Liver (tissue), 8 donors: ENCODE measurements at regions not wholly inside any gene's neighbourhood (a gene's known extent, or its start where the extent isn't known, plus 50 kb on each side); places are given as distances from the start of the nearest gene placed in this dataset.

Experiments used
- DNase-seq: peaks from one replicate; pipeline ENCODE4 v3.0.0-alpha.2; 2017; ENCODE audit warnings: low spot score
- H3K27ac ChIP-seq, 2 donors: one replicate each; pipeline ENCODE4 v1.7.0; 2013; ENCODE audit warnings: inconsistent platforms in 2 of 2, low read length in 2 of 2, control low read depth in 1 of 2, low read depth in 1 of 2, mild to moderate bottlenecking in 1 of 2
- H3K27me3 ChIP-seq, 4 donors: one replicate each; pipeline versions ENCODE4 v1.6.1 to v1.7.0; 2013; ENCODE audit warnings: low read length in 3 of 4, inconsistent platforms in 1 of 4, mild to moderate bottlenecking in 1 of 4, moderate library complexity in 1 of 4; ENCODE audit not compliant: control insufficient read depth in 4 of 4, insufficient read depth in 4 of 4
- H3K36me3 ChIP-seq, 4 donors: one replicate each; pipeline versions ENCODE4 v1.6.1 to v1.7.0; 2013; ENCODE audit warnings: low read length in 3 of 4, mild to moderate bottlenecking in 3 of 4, low read depth in 1 of 4, moderate library complexity in 1 of 4; ENCODE audit not compliant: control insufficient read depth in 4 of 4, insufficient read depth in 3 of 4
- H3K4me1 ChIP-seq, 4 donors: one replicate each; pipeline versions ENCODE4 v1.6.1 to v1.7.0; 2013; ENCODE audit warnings: low read length in 3 of 4, mild to moderate bottlenecking in 3 of 4, moderate library complexity in 1 of 4; ENCODE audit not compliant: control insufficient read depth in 4 of 4, insufficient read depth in 4 of 4
- H3K4me3 ChIP-seq, 3 donors: one replicate each; pipeline versions ENCODE4 v1.6.1 to v1.7.0; 2013; ENCODE audit warnings: low read length in 3 of 3, control low read depth in 1 of 3, low read depth in 1 of 3, mild to moderate bottlenecking in 1 of 3
- H3K9ac ChIP-seq, 2 donors: one replicate each; pipeline ENCODE4 v1.7.0; 2013; ENCODE audit warnings: low read length in 2 of 2, mild to moderate bottlenecking in 2 of 2, moderate library complexity in 2 of 2, control low read depth in 1 of 2, low read depth in 1 of 2
- H3K9me3 ChIP-seq, 4 donors: one replicate each; pipeline versions ENCODE4 v1.6.1 to v1.7.0; 2013; ENCODE audit warnings: low read length in 3 of 4; ENCODE audit not compliant: control insufficient read depth in 4 of 4
- EGR1 ChIP-seq, 2 donors: IDR thresholded peaks; 2 replicates each; pipeline ENCODE4 v1.6.1; 2016 to 2018; ENCODE audit warnings: antibody characterized with exemption in 2 of 2, low read depth in 2 of 2
- FOXA1 ChIP-seq: IDR thresholded peaks from 2 replicates; pipeline ENCODE4 v1.6.1; 2016; ENCODE audit warnings: antibody characterized with exemption
- GABPA ChIP-seq, 2 donors: IDR thresholded peaks in 1 of 2; conservative IDR thresholded peaks in 1 of 2; 2 replicates each; pipeline ENCODE4 v1.6.1; 2016; ENCODE audit warnings: antibody characterized with exemption in 2 of 2, mild to moderate bottlenecking in 1 of 2, moderate library complexity in 1 of 2
- HNF4A ChIP-seq, 2 donors: conservative IDR thresholded peaks; 2 replicates each; pipeline ENCODE4 v1.6.1; 2016; ENCODE audit warnings: antibody characterized with exemption in 2 of 2, mild to moderate bottlenecking in 2 of 2
- HNF4G ChIP-seq: IDR thresholded peaks from 2 replicates; pipeline ENCODE4 v1.6.1; 2016; ENCODE audit warnings: antibody characterized with exemption
- JUND ChIP-seq, 2 donors: IDR thresholded peaks; 2 replicates each; pipeline ENCODE4 v1.6.1; 2016; ENCODE audit warnings: antibody characterized with exemption in 2 of 2
- NR2F2 ChIP-seq: IDR thresholded peaks from 2 replicates; pipeline ENCODE4 v1.6.1; 2016; ENCODE audit warnings: antibody characterized with exemption
- RAD21 ChIP-seq, 2 donors: IDR thresholded peaks; 2 replicates each; pipeline ENCODE4 v1.6.1; 2016; ENCODE audit warnings: antibody characterized with exemption in 2 of 2, mild to moderate bottlenecking in 2 of 2
- TAF1 ChIP-seq: conservative IDR thresholded peaks from 2 replicates; pipeline ENCODE4 v1.6.1; 2016; ENCODE audit warnings: antibody characterized with exemption, mild to moderate bottlenecking
- YY1 ChIP-seq: IDR thresholded peaks from 2 replicates; pipeline ENCODE4 v1.6.1; 2016; ENCODE audit warnings: antibody characterized with exemption, mild to moderate bottlenecking
- ZBTB33 ChIP-seq: IDR thresholded peaks from 2 replicates; pipeline ENCODE4 v1.6.1; 2016; ENCODE audit warnings: antibody characterized with exemption
- WGBS: extraction: QIAGEN DNeasy Blood & Tissue Kit; methylation state at CpG from one replicate; pipeline ENCODE4 v1.1.7; 2013; 5-methylcytosine and 5-hydroxymethylcytosine counted together
- TF ChIP-seq, protein P1 (sequence below): IDR thresholded peaks from 2 replicates; pipeline ENCODE4 v1.6.1; 2016; ENCODE audit warnings: antibody characterized with exemption
- TF ChIP-seq, protein P2 (sequence below): IDR thresholded peaks from 2 replicates; pipeline ENCODE4 v1.6.1; 2016; ENCODE audit warnings: antibody characterized with exemption
- TF ChIP-seq, protein P3 (sequence below): fragments of 150-350 bp; IDR thresholded peaks from 2 replicates; pipeline ENCODE4 v1.5.1; 2017; ENCODE audit warnings: improper control_type of control experiment, low read depth, low read length; ENCODE audit not compliant: missing input control
- TF ChIP-seq, protein P4 (sequence below): IDR thresholded peaks from 2 replicates; pipeline ENCODE4 v1.6.1; 2016; ENCODE audit warnings: antibody characterized with exemption, mild to moderate bottlenecking
- donor health status: healthy.
- donor health status: healthy.
- donor health status: healthy.
- donor health status: healthy.
- donor health status: healthy.

GRCh38 chr3:118479376-118479775 lies 555.3 kb downstream of the IGSF11 start:
- Histone ChIP-seq H3K27ac (no peak overlapping the region), H3K27me3 (no peaks in the 10 kb centered on the region), H3K4me1 (no peaks in the 10 kb centered on the region), H3K4me3 (no peak overlapping the region), H3K9ac (no peak overlapping the region), H3K36me3 (no peaks in the 10 kb centered on the region), H3K9me3 (no peaks in the 10 kb centered on the region)
- DNase-seq, result no peak
- TF ChIP-seq HNF4A (conservative IDR thresholded peaks at IDR 0.05) (no peak), NR2F2 (no peak), ZBTB33 (no peak), GABPA (IDR thresholded peaks at IDR 0.05 in 1 of 2, conservative IDR thresholded peaks at IDR 0.05 in 1 of 2) (no peak), TAF1 (no peak), YY1 (no peak), FOXA1 (no peak), HNF4G (no peak), EGR1 (IDR thresholded peaks at IDR 0.05; ENCODE audit: low read depth in 2 of 2) (no peak), JUND (IDR thresholded peaks at IDR 0.05) (no peak)
- TF ChIP-seq, protein P1, sequence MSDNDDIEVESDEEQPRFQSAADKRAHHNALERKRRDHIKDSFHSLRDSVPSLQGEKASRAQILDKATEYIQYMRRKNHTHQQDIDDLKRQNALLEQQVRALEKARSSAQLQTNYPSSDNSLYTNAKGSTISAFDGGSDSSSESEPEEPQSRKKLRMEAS, result no peak
- TF ChIP-seq, protein P2, sequence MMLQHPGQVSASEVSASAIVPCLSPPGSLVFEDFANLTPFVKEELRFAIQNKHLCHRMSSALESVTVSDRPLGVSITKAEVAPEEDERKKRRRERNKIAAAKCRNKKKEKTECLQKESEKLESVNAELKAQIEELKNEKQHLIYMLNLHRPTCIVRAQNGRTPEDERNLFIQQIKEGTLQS, result no peak
- TF ChIP-seq, protein P3, sequence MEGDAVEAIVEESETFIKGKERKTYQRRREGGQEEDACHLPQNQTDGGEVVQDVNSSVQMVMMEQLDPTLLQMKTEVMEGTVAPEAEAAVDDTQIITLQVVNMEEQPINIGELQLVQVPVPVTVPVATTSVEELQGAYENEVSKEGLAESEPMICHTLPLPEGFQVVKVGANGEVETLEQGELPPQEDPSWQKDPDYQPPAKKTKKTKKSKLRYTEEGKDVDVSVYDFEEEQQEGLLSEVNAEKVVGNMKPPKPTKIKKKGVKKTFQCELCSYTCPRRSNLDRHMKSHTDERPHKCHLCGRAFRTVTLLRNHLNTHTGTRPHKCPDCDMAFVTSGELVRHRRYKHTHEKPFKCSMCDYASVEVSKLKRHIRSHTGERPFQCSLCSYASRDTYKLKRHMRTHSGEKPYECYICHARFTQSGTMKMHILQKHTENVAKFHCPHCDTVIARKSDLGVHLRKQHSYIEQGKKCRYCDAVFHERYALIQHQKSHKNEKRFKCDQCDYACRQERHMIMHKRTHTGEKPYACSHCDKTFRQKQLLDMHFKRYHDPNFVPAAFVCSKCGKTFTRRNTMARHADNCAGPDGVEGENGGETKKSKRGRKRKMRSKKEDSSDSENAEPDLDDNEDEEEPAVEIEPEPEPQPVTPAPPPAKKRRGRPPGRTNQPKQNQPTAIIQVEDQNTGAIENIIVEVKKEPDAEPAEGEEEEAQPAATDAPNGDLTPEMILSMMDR, result no peak
- TF ChIP-seq, protein P4, sequence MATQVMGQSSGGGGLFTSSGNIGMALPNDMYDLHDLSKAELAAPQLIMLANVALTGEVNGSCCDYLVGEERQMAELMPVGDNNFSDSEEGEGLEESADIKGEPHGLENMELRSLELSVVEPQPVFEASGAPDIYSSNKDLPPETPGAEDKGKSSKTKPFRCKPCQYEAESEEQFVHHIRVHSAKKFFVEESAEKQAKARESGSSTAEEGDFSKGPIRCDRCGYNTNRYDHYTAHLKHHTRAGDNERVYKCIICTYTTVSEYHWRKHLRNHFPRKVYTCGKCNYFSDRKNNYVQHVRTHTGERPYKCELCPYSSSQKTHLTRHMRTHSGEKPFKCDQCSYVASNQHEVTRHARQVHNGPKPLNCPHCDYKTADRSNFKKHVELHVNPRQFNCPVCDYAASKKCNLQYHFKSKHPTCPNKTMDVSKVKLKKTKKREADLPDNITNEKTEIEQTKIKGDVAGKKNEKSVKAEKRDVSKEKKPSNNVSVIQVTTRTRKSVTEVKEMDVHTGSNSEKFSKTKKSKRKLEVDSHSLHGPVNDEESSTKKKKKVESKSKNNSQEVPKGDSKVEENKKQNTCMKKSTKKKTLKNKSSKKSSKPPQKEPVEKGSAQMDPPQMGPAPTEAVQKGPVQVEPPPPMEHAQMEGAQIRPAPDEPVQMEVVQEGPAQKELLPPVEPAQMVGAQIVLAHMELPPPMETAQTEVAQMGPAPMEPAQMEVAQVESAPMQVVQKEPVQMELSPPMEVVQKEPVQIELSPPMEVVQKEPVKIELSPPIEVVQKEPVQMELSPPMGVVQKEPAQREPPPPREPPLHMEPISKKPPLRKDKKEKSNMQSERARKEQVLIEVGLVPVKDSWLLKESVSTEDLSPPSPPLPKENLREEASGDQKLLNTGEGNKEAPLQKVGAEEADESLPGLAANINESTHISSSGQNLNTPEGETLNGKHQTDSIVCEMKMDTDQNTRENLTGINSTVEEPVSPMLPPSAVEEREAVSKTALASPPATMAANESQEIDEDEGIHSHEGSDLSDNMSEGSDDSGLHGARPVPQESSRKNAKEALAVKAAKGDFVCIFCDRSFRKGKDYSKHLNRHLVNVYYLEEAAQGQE, result no peak
- 76% methylated on average over 1 of the region's 1 CpG for WGBS

- Histone ChIP-seq H3K9me3 (no peaks in the 10 kb centered on the region), H3K4me3 (no peak overlapping the region), H3K36me3 (no peaks in the 10 kb centered on the region), H3K27me3 (no peaks in the 10 kb centered on the region), H3K4me1 (no peaks in the 10 kb centered on the region), H3K27ac (no peak overlapping the region), H3K9ac (no peak overlapping the region)
- DNase-seq, result no peak
- 51% methylated on average over 4 of the region's 4 CpGs for WGBS
- TF ChIP-seq, protein P1, result no peak
- TF ChIP-seq HNF4G (no peak), TAF1 (no peak), HNF4A (conservative IDR thresholded peaks at IDR 0.05) (no peak), EGR1 (IDR thresholded peaks at IDR 0.05; ENCODE audit: low read depth in 2 of 2) (no peak), NR2F2 (no peak), YY1 (no peak), RAD21 (IDR thresholded peaks at IDR 0.05) (no peak)
- TF ChIP-seq, protein P3, result no peak
Observed at GRCh38 chr3:118480101-118480860, 554.4 kb downstream of the IGSF11 start.
